ENCODE measurements at regions not wholly inside any gene's neighbourhood (a gene's known extent, or its start where the extent isn't known, plus 50 kb on each side); places are given as distances from the start of the nearest gene placed in this dataset.

GRCh38 chr20:12012241-12013222, 94.8 kb downstream of the BTBD3 start:
- Histone ChIP-seq H3K27me3 (replicated peaks in 2 of 5; ENCODE audit: control insufficient read depth in 4 of 5, insufficient read depth in 5 of 5, low read length in 4 of 5) (no peaks in the 10 kb centered on the region), H3K4me1 (ENCODE audit: control extremely low read depth in 1 of 4, control insufficient read depth in 4 of 4, insufficient read depth in 4 of 4, low read length in 3 of 4) (peaks cover 0 to 12% (median 9%) of the 10 kb centered on the region in 4 experiments), H3K9me3 (ENCODE audit: control extremely low read depth in 1 of 5, control insufficient read depth in 4 of 5, insufficient read depth in 2 of 5, low read depth in 1 of 5, low read length in 4 of 5) (no peaks in the 10 kb centered on the region), H3K27ac (ENCODE audit: insufficient read depth in 1 of 2, low read depth in 1 of 2, low read length in 2 of 2, poor library complexity in 1 of 2, severe bottlenecking in 2 of 2) (no peak overlapping the region), H3K36me3 (ENCODE audit: control insufficient read depth in 4 of 4, insufficient read depth in 4 of 4, low read length in 3 of 4) (no peaks in the 10 kb centered on the region), H3K4me3 (ENCODE audit: control insufficient read depth in 1 of 7, extremely low read depth in 1 of 7, insufficient read depth in 4 of 7, low read depth in 2 of 7, low read length in 6 of 7) (peak overlapping the region in 3 of 7 experiments; percentile 3 to 48 (median 13))
- CTCF ChIA-PET, result interaction anchor here (0.7 to 2.6 kb wide), 26 partner anchors 10 to 345 kb away, joined by 3 to 17 read pairs (median 4); no protein-coding TSS in a partner anchor
- WGBS (ENCODE audit: insufficient coverage), result 93% methylated on average over 4 of the region's 9 CpGs
- peak; percentile 76 to 90 (median 85) for DNase-seq
- POLR2A ChIA-PET, result no interaction called here

GRCh38 chr20:12014276-12014675, 96.6 kb downstream of the BTBD3 start:
- CTCF ChIA-PET, result interaction anchor here (1.2 to 2.6 kb wide), 3 partner anchors 23 to 200 kb away, joined by 3 to 17 read pairs (median 4); no protein-coding TSS in a partner anchor
- DNase-seq, result peak in 1 of 3 donors; percentile 13
- no peaks in the 10 kb centered on the region for H3K36me3 ChIP-seq (ENCODE audit: control insufficient read depth in 4 of 4, insufficient read depth in 4 of 4, low read length in 3 of 4)
- H3K27ac ChIP-seq (ENCODE audit: insufficient read depth in 1 of 2, low read depth in 1 of 2, low read length in 2 of 2, poor library complexity in 1 of 2, severe bottlenecking in 2 of 2), result no peak overlapping the region
- POLR2A ChIA-PET, result no interaction called here
- no CpG with 5 or more reads among the region's 4 CpGs for WGBS (ENCODE audit: insufficient coverage)
- H3K4me3 ChIP-seq (ENCODE audit: control insufficient read depth in 1 of 7, extremely low read depth in 1 of 7, insufficient read depth in 4 of 7, low read depth in 2 of 7, low read length in 6 of 7), result no peak overlapping the region
- H3K4me1 ChIP-seq (ENCODE audit: control extremely low read depth in 1 of 4, control insufficient read depth in 4 of 4, insufficient read depth in 4 of 4, low read length in 3 of 4), result peaks cover 0 to 16% (median 9%) of the 10 kb centered on the region in 4 experiments
- H3K9me3 ChIP-seq (ENCODE audit: control extremely low read depth in 1 of 5, control insufficient read depth in 4 of 5, insufficient read depth in 2 of 5, low read depth in 1 of 5, low read length in 4 of 5), result no peaks in the 10 kb centered on the region
- H3K27me3 ChIP-seq (replicated peaks in 2 of 5; ENCODE audit: control insufficient read depth in 4 of 5, insufficient read depth in 5 of 5, low read length in 4 of 5), result no peaks in the 10 kb centered on the region

- CTCF ChIA-PET, result interaction anchor here (0.7 to 1.0 kb wide), 3 partner anchors 11 to 136 kb away, joined by 3 to 4 read pairs (median 3); no protein-coding TSS in a partner anchor
- Histone ChIP-seq H3K9me3 (ENCODE audit: control extremely low read depth in 1 of 5, control insufficient read depth in 4 of 5, insufficient read depth in 2 of 5, low read depth in 1 of 5, low read length in 4 of 5) (no peaks in the 10 kb centered on the region), H3K4me1 (ENCODE audit: control extremely low read depth in 1 of 4, control insufficient read depth in 4 of 4, insufficient read depth in 4 of 4, low read length in 3 of 4) (peaks cover 0 to 20% (median 11%) of the 10 kb centered on the region in 4 experiments), H3K27me3 (replicated peaks in 2 of 5; ENCODE audit: control insufficient read depth in 4 of 5, insufficient read depth in 5 of 5, low read length in 4 of 5) (no peaks in the 10 kb centered on the region), H3K4me3 (ENCODE audit: control insufficient read depth in 1 of 7, extremely low read depth in 1 of 7, insufficient read depth in 4 of 7, low read depth in 2 of 7, low read length in 6 of 7) (no peak overlapping the region), H3K36me3 (ENCODE audit: control insufficient read depth in 4 of 4, insufficient read depth in 4 of 4, low read length in 3 of 4) (no peaks in the 10 kb centered on the region), H3K27ac (ENCODE audit: insufficient read depth in 1 of 2, low read depth in 1 of 2, low read length in 2 of 2, poor library complexity in 1 of 2, severe bottlenecking in 2 of 2) (no peak overlapping the region)
- no CpG with 5 or more reads among the region's 1 CpG for WGBS (ENCODE audit: insufficient coverage)
- no peak for DNase-seq
- POLR2A ChIA-PET, result no interaction called here
Observed at GRCh38 chr20:12014736-12015135, 97.0 kb downstream of the BTBD3 start.

GRCh38 chr20:12016291-12016690, 98.6 kb downstream of the BTBD3 start:
- Histone ChIP-seq H3K4me1 (ENCODE audit: control extremely low read depth in 1 of 4, control insufficient read depth in 4 of 4, insufficient read depth in 4 of 4, low read length in 3 of 4) (peaks cover 0 to 26% (median 15%) of the 10 kb centered on the region in 4 experiments), H3K9me3 (ENCODE audit: control extremely low read depth in 1 of 5, control insufficient read depth in 4 of 5, insufficient read depth in 2 of 5, low read depth in 1 of 5, low read length in 4 of 5) (no peaks in the 10 kb centered on the region), H3K36me3 (ENCODE audit: control insufficient read depth in 4 of 4, insufficient read depth in 4 of 4, low read length in 3 of 4) (no peaks in the 10 kb centered on the region), H3K27ac (ENCODE audit: insufficient read depth in 1 of 2, low read depth in 1 of 2, low read length in 2 of 2, poor library complexity in 1 of 2, severe bottlenecking in 2 of 2) (no peak overlapping the region), H3K4me3 (ENCODE audit: control insufficient read depth in 1 of 7, extremely low read depth in 1 of 7, insufficient read depth in 4 of 7, low read depth in 2 of 7, low read length in 6 of 7) (no peak overlapping the region), H3K27me3 (replicated peaks in 2 of 5; ENCODE audit: control insufficient read depth in 4 of 5, insufficient read depth in 5 of 5, low read length in 4 of 5) (peaks cover 0 to 4% (median 0%) of the 10 kb centered on the region in 5 experiments)
- 100% methylated on average over 1 of the region's 2 CpGs for WGBS (ENCODE audit: insufficient coverage)
- ChIA-PET POLR2A (no interaction called here), CTCF (interaction anchor here (1.2 kb wide), 1 partner anchor 12 kb away, joined by 4 read pairs; no protein-coding TSS in a partner anchor)
- DNase-seq, result no peak

GRCh38 chr20:12019715-12020114, 102.0 kb downstream of the BTBD3 start:
- Histone ChIP-seq H3K27me3 (replicated peaks in 2 of 5; ENCODE audit: control insufficient read depth in 4 of 5, insufficient read depth in 5 of 5, low read length in 4 of 5) (peaks cover 0 to 4% (median 0%) of the 10 kb centered on the region in 5 experiments), H3K9me3 (ENCODE audit: control extremely low read depth in 1 of 5, control insufficient read depth in 4 of 5, insufficient read depth in 2 of 5, low read depth in 1 of 5, low read length in 4 of 5) (no peaks in the 10 kb centered on the region), H3K27ac (ENCODE audit: insufficient read depth in 1 of 2, low read depth in 1 of 2, low read length in 2 of 2, poor library complexity in 1 of 2, severe bottlenecking in 2 of 2) (no peak overlapping the region), H3K36me3 (ENCODE audit: control insufficient read depth in 4 of 4, insufficient read depth in 4 of 4, low read length in 3 of 4) (no peaks in the 10 kb centered on the region), H3K4me3 (ENCODE audit: control insufficient read depth in 1 of 7, extremely low read depth in 1 of 7, insufficient read depth in 4 of 7, low read depth in 2 of 7, low read length in 6 of 7) (no peak overlapping the region), H3K4me1 (ENCODE audit: control extremely low read depth in 1 of 4, control insufficient read depth in 4 of 4, insufficient read depth in 4 of 4, low read length in 3 of 4) (peaks cover 0 to 19% (median 6%) of the 10 kb centered on the region in 4 experiments)
- 20% methylated on average over 1 of the region's 3 CpGs for WGBS (ENCODE audit: insufficient coverage)
- ChIA-PET POLR2A (no interaction called here), CTCF (interaction anchor here (1.0 kb wide), 1 partner anchor 8 kb away, joined by 3 read pairs; no protein-coding TSS in a partner anchor)
- DNase-seq, result peak in 1 of 3 donors; percentile 14

- Histone ChIP-seq H3K27ac (ENCODE audit: insufficient read depth in 1 of 2, low read depth in 1 of 2, low read length in 2 of 2, poor library complexity in 1 of 2, severe bottlenecking in 2 of 2) (no peak overlapping the region), H3K27me3 (replicated peaks in 2 of 5; ENCODE audit: control insufficient read depth in 4 of 5, insufficient read depth in 5 of 5, low read length in 4 of 5) (peaks cover 0 to 4% (median 0%) of the 10 kb centered on the region in 5 experiments), H3K9me3 (ENCODE audit: control extremely low read depth in 1 of 5, control insufficient read depth in 4 of 5, insufficient read depth in 2 of 5, low read depth in 1 of 5, low read length in 4 of 5) (no peaks in the 10 kb centered on the region), H3K4me1 (ENCODE audit: control extremely low read depth in 1 of 4, control insufficient read depth in 4 of 4, insufficient read depth in 4 of 4, low read length in 3 of 4) (peaks cover 0 to 19% (median 6%) of the 10 kb centered on the region in 4 experiments), H3K36me3 (ENCODE audit: control insufficient read depth in 4 of 4, insufficient read depth in 4 of 4, low read length in 3 of 4) (no peaks in the 10 kb centered on the region), H3K4me3 (ENCODE audit: control insufficient read depth in 1 of 7, extremely low read depth in 1 of 7, insufficient read depth in 4 of 7, low read depth in 2 of 7, low read length in 6 of 7) (no peak overlapping the region)
- whole genome bisulfite sequencing (ENCODE audit: insufficient coverage), result no CpG with 5 or more reads among the region's 4 CpGs
- ChIA-PET POLR2A (interaction anchor here (0.6 kb wide), 1 partner anchor 37 kb away, joined by 3 read pairs; no protein-coding TSS in a partner anchor), CTCF (interaction anchor here (1.0 kb wide), 1 partner anchor 27 kb away, joined by 3 read pairs; no protein-coding TSS in a partner anchor)
- DNase-seq, result no peak
Observed at GRCh38 chr20:12020846-12021245, 103.2 kb downstream of the BTBD3 start.
